BJ (cell line): ENCODE measurements at regions not wholly inside any gene's neighbourhood (a gene's known extent, or its start where the extent isn't known, plus 50 kb on each side); places are given as distances from the start of the nearest gene placed in this dataset.

Experiments
- CTCF ChIA-PET: fragments of 350-600 bp; formaldehyde crosslinking; extraction: SDS; loops from one replicate; lab custom pipeline; 2021; ENCODE audit warnings: antibody characterized with exemption, inconsistent platforms; lab: Yijun Ruan, JAX
- POLR2A ChIA-PET: fragments of 300-600 bp; sonication (Branson Sonifier 250); formaldehyde crosslinking; extraction: SDS; loops from one replicate; lab custom pipeline; 2021; ENCODE audit warnings: antibody characterized with exemption; lab: Charles Lee
- DNase-seq: peaks from one replicate; pipeline ENCODE4 v3.0.0-alpha.2; 2011; ENCODE audit warnings: low read depth
- H3K27me3 ChIP-seq: 2 replicates; pipeline ENCODE4 v1.6.0; 2011; ENCODE audit warnings: low read length; ENCODE audit not compliant: control insufficient read depth, insufficient read depth
- H3K36me3 ChIP-seq: 2 replicates; pipeline ENCODE4 v1.5.1; 2011; ENCODE audit warnings: low read length; ENCODE audit not compliant: control insufficient read depth, insufficient read depth
- H3K4me3 ChIP-seq: 2 replicates; pipeline ENCODE4 v1.5.1; 2011; ENCODE audit warnings: low read depth, mild to moderate bottlenecking, control low read depth, low read length
- CTCF ChIP-seq: IDR thresholded peaks from 2 replicates; pipeline ENCODE4 v1.5.1; 2011; ENCODE audit warnings: low read depth, mild to moderate bottlenecking, control low read depth, inconsistent platforms, low read length, moderate library complexity; ENCODE audit not compliant: insufficient read depth

GRCh38 chr4:123083646-123084045 is 161.2 kb upstream of the NUDT6 start:
- no peaks in the 10 kb centered on the region for H3K36me3 ChIP-seq
- no peak for DNase-seq
- ChIA-PET CTCF (no interaction called here), POLR2A (no interaction called here)
- TF ChIP-seq CTCF = no peak
- H3K27me3 ChIP-seq = no peaks in the 10 kb centered on the region
- H3K4me3 ChIP-seq = no peak overlapping the region

- Histone ChIP-seq H3K27me3 (no peaks in the 10 kb centered on the region), H3K4me3 (no peak overlapping the region), H3K36me3 (no peaks in the 10 kb centered on the region)
- no peak for DNase-seq
- no peak for TF ChIP-seq CTCF
- POLR2A ChIA-PET = no interaction called here
- CTCF ChIA-PET = no interaction called here
Measured at GRCh38 chr4:123088501-123088900, 166.1 kb upstream of the NUDT6 start.

GRCh38 chr4:123090886-123091285 is 168.5 kb upstream of the NUDT6 start:
- no peak for DNase-seq
- ChIA-PET POLR2A (no interaction called here), CTCF (interaction anchor here (0.6 to 1.5 kb wide), 3 partner anchors 8 to 23 kb away, joined by 3 read pairs; no protein-coding TSS in a partner anchor)
- Histone ChIP-seq H3K36me3 (no peaks in the 10 kb centered on the region), H3K4me3 (no peak overlapping the region), H3K27me3 (no peaks in the 10 kb centered on the region)
- TF ChIP-seq CTCF = no peak

GRCh38 chr4:123092586-123092985 is 170.2 kb upstream of the NUDT6 start:
- H3K4me3 ChIP-seq = no peak overlapping the region
- H3K36me3 ChIP-seq = no peaks in the 10 kb centered on the region
- ChIA-PET CTCF (interaction anchor here (0.8 to 1.4 kb wide), 2 partner anchors 10 to 32 kb away, joined by 3 to 6 read pairs; no protein-coding TSS in a partner anchor), POLR2A (no interaction called here)
- DNase-seq = no peak
- no peaks in the 10 kb centered on the region for H3K27me3 ChIP-seq
- no peak for TF ChIP-seq CTCF

- no peak for DNase-seq
- Histone ChIP-seq H3K36me3 (no peaks in the 10 kb centered on the region), H3K4me3 (no peak overlapping the region), H3K27me3 (no peaks in the 10 kb centered on the region)
- CTCF ChIA-PET = no interaction called here
- TF ChIP-seq CTCF = no peak
- POLR2A ChIA-PET = no interaction called here
Measured at GRCh38 chr4:123093236-123093635, 170.8 kb upstream of the NUDT6 start.
